ENCODE measurements at regions not wholly inside any gene's neighbourhood (a gene's known extent, or its start where the extent isn't known, plus 50 kb on each side); places are given as distances from the start of the nearest gene placed in this dataset.

- H3K56ac ChIP-seq (replicated peaks; ENCODE audit: insufficient read length, low read depth, low read length), result no peak overlapping the region
- H3K9me3 ChIP-seq (ENCODE audit: insufficient read depth in 2 of 2, low read depth in 1 of 2, low read length in 1 of 2), result no peaks in the 10 kb centered on the region
- ChIA-PET POLR2A (ENCODE audit: partially characterized antibody) (interaction anchor here (1.3 kb wide), 1 partner anchor 11 kb away, joined by 3 read pairs; no protein-coding TSS in a partner anchor), CTCF (ENCODE audit: partially characterized antibody) (interaction anchor here (0.7 to 1.6 kb wide), 8 partner anchors 10 to 133 kb away, joined by 3 to 7 read pairs (median 3); no protein-coding TSS in a partner anchor)
- DNase-seq (ENCODE audit: low read depth in 1 of 2, low spot score in 2 of 2), result peak in 1 of 2 experiments; percentile 41
- no peaks in the 10 kb centered on the region for H3K36me3 ChIP-seq (ENCODE audit: control insufficient read depth in 2 of 4, insufficient read depth in 4 of 4, low read length in 3 of 4)
- no peak for FAIRE-seq
- no peak overlapping the region; the same call in 1 of the 2 replicates for H2BK5ac ChIP-seq (ENCODE audit: low read depth, low read length)
- H4K8ac ChIP-seq (ENCODE audit: extremely low read depth, insufficient read depth, low read length), result 0 out of 2 replicates have a peak overlapping the region, but pooled peaks have one; percentile 59
- H3K27ac ChIP-seq (ENCODE audit: low read depth, low read length), result no peak overlapping the region
- peaks cover 0 to 11% (median 4%) of the 10 kb centered on the region in 4 experiments; a peak in 5 of 7 replicates for H3K4me1 ChIP-seq (replicated peaks in 1 of 4; ENCODE audit: control insufficient read depth in 3 of 4, insufficient read depth in 4 of 4, low read length in 3 of 4)
- H2BK20ac ChIP-seq (ENCODE audit: low read length), result no peak overlapping the region
- H3K4me2 ChIP-seq (ENCODE audit: insufficient read depth in 1 of 2, low read depth in 2 of 2, low read length in 2 of 2), result peak overlapping the region in 1 of 2 experiments; percentile 12; a peak in 2 of 4 replicates
- H2BK120ac ChIP-seq (replicated peaks; ENCODE audit: low read depth, low read length), result no peak overlapping the region
- no peak overlapping the region for H2BK15ac ChIP-seq (ENCODE audit: low read length)
- H3K4ac ChIP-seq (replicated peaks; ENCODE audit: insufficient read length, low read depth, low read length), result no peak overlapping the region
- peak overlapping the region; percentile 64; the same call in 1 of the 2 replicates for H2AFZ ChIP-seq (ENCODE audit: low read length)
- no peaks in the 10 kb centered on the region for H3K79me1 ChIP-seq (ENCODE audit: low read depth, low read length)
- no peak overlapping the region for H4K5ac ChIP-seq (ENCODE audit: insufficient read length, low read depth, low read length)
- no peak overlapping the region for H3K14ac ChIP-seq (ENCODE audit: insufficient read length)
- no peaks in the 10 kb centered on the region; a peak in 2 of 7 replicates for H3K27me3 ChIP-seq (replicated peaks in 1 of 4; ENCODE audit: control insufficient read depth in 3 of 4, extremely low read depth in 1 of 4, insufficient read depth in 3 of 4, low read length in 3 of 4)
- H2AK5ac ChIP-seq (ENCODE audit: low read depth, low read length), result no peak overlapping the region
- WGBS, 2 experiments (ENCODE audit: extremely low coverage in 1 of 2, insufficient coverage in 1 of 2, insufficient read length in 1 of 2, insufficient replicate concordance in 2 of 2, low coverage in 1 of 2, low lambda C conversion rate in 2 of 2, missing lambda C conversion rate in 1 of 2), result 70% methylated on average over 8 of the region's 8 CpGs; no CpG with 5 or more reads in 1 of the 2 experiments
- H4K91ac ChIP-seq (replicated peaks; ENCODE audit: insufficient read length, low read length), result no peak overlapping the region
- no peak overlapping the region for H3K9ac ChIP-seq (replicated peaks in 1 of 4; ENCODE audit: extremely low read depth in 1 of 4, low read depth in 3 of 4, low read length in 3 of 4)
- H3K23me2 ChIP-seq (ENCODE audit: low read depth, low read length), result peaks cover 2% of the 10 kb centered on the region; the same call in 1 of the 2 replicates
- H2BK12ac ChIP-seq (ENCODE audit: low read depth, low read length), result no peak overlapping the region; the same call in 1 of the 2 replicates
- peak overlapping the region; percentile 64; the same call in 1 of the 2 replicates for H3K18ac ChIP-seq (ENCODE audit: extremely low read depth, low read length)
- H3K79me2 ChIP-seq (ENCODE audit: control insufficient read depth in 1 of 2, insufficient read depth in 2 of 2, low read length in 2 of 2), result no peaks in the 10 kb centered on the region
- H3K4me3 ChIP-seq (ENCODE audit: extremely low read depth in 1 of 4, insufficient read depth in 2 of 4, low read depth in 3 of 4, low read length in 4 of 4), result no peak overlapping the region
- H3K23ac ChIP-seq (ENCODE audit: insufficient read length), result no peak overlapping the region
- H4K20me1 ChIP-seq (replicated peaks in 1 of 2; ENCODE audit: control insufficient read depth in 1 of 2, insufficient read depth in 2 of 2, low read length in 2 of 2), result no peaks in the 10 kb centered on the region
- TF ChIP-seq TBP (IDR thresholded peaks at IDR 0.05; ENCODE audit: low read depth, low read length) (no peak), TAF7 (optimal IDR thresholded peaks at IDR 0.05; ENCODE audit: borderline replicate concordance, low read depth, low read length) (no peak), SIX5 (IDR thresholded peaks at IDR 0.05; ENCODE audit: low read depth, low read length) (no peak), CHD1 (IDR thresholded peaks at IDR 0.05; ENCODE audit: low read depth, low read length) (no peak)
Observed at GRCh38 chr1:47582891-47583608, 145.2 kb downstream of the FOXD2 start.

Data from H1 (cell line).